NB4 (cell line): ENCODE measurements at regions not wholly inside any gene's neighbourhood (a gene's known extent, or its start where the extent isn't known, plus 50 kb on each side); places are given as distances from the start of the nearest gene placed in this dataset.

Source experiments
- CTCF ChIP-seq: IDR thresholded peaks from one replicate; pipeline ENCODE4 v1.5.1; 2012; ENCODE audit warnings: low read depth, low read length
- POLR2A ChIP-seq: IDR thresholded peaks from 2 replicates; pipeline ENCODE4 v1.6.1; 2011; ENCODE audit warnings: mild to moderate bottlenecking; ENCODE audit not compliant: insufficient read length; ENCODE audit errors: extremely low read depth

- TF ChIP-seq CTCF (no peak), POLR2A (no peak)
Observed at GRCh38 chr19:31470229-31470939, 121.1 kb upstream of the TSHZ3 start.
